KMS-11 (cell line): ENCODE measurements at regions not wholly inside any gene's neighbourhood (a gene's known extent, or its start where the extent isn't known, plus 50 kb on each side); places are given as distances from the start of the nearest gene placed in this dataset.
"Not testable (repeated sequence)": the region's sequence is repeated elsewhere in the genome, so short reads cannot be mapped to it uniquely, and the experiment has no call there.

Experiments used
- H2AFZ ChIP-seq: fragments of 200-600 bp; sonication (generic); 2 replicates; pipeline ENCODE4 v1.6.1; 2016; ENCODE audit warnings: antibody characterized with exemption, mixed run types, low read depth
- H3K27ac ChIP-seq: fragments of 200-600 bp; sonication (generic); 2 replicates; pipeline ENCODE4 v1.6.1; 2016; ENCODE audit warnings: mild to moderate bottlenecking, mixed run types
- H3K27me3 ChIP-seq: fragments of 200-600 bp; sonication (generic); 2 replicates; pipeline ENCODE4 v1.6.1; 2017; ENCODE audit warnings: mild to moderate bottlenecking, low read depth, mixed run types, moderate library complexity; ENCODE audit not compliant: insufficient read depth
- H3K36me3 ChIP-seq: fragments of 200-600 bp; sonication (generic); 2 replicates; pipeline ENCODE4 v1.6.1; 2017; ENCODE audit warnings: mild to moderate bottlenecking, mixed run types; ENCODE audit not compliant: insufficient read depth
- H3K4me1 ChIP-seq: fragments of 200-600 bp; sonication (generic); 2 replicates; pipeline ENCODE4 v1.6.1; 2016; ENCODE audit warnings: mild to moderate bottlenecking, low read depth, mixed run types; ENCODE audit not compliant: poor library complexity, severe bottlenecking
- H3K4me2 ChIP-seq: fragments of 200-600 bp; sonication (generic); 2 replicates; pipeline ENCODE4 v1.7.0; 2016; ENCODE audit warnings: mild to moderate bottlenecking, mixed run types
- H3K4me3 ChIP-seq: fragments of 200-600 bp; sonication (generic); IDR thresholded peaks from 2 replicates; pipeline ENCODE4 v1.6.1; 2017; ENCODE audit warnings: low read depth, low read length, mixed read lengths; ENCODE audit not compliant: insufficient read depth
- H3K79me2 ChIP-seq: fragments of 200-600 bp; sonication (generic); 2 replicates; pipeline ENCODE4 v1.6.1; 2016; ENCODE audit warnings: low read depth, mixed run types; ENCODE audit not compliant: insufficient read depth
- H3K9ac ChIP-seq: fragments of 200-600 bp; sonication (generic); 2 replicates; pipeline ENCODE4 v1.6.1; 2016; ENCODE audit warnings: mild to moderate bottlenecking, mixed run types
- H4K20me1 ChIP-seq: fragments of 200-600 bp; sonication (generic); 2 replicates; pipeline ENCODE4 v1.6.1; 2016; ENCODE audit warnings: mild to moderate bottlenecking, mixed run types; ENCODE audit not compliant: insufficient read depth
- TF ChIP-seq, protein P1 (sequence below): fragments of 200-600 bp; sonication (generic); conservative IDR thresholded peaks from 2 replicates; pipeline ENCODE4 v1.6.1; 2017; ENCODE audit warnings: low read depth, mild to moderate bottlenecking, antibody characterized with exemption, low read length, moderate library complexity, mixed read lengths

DNA sequence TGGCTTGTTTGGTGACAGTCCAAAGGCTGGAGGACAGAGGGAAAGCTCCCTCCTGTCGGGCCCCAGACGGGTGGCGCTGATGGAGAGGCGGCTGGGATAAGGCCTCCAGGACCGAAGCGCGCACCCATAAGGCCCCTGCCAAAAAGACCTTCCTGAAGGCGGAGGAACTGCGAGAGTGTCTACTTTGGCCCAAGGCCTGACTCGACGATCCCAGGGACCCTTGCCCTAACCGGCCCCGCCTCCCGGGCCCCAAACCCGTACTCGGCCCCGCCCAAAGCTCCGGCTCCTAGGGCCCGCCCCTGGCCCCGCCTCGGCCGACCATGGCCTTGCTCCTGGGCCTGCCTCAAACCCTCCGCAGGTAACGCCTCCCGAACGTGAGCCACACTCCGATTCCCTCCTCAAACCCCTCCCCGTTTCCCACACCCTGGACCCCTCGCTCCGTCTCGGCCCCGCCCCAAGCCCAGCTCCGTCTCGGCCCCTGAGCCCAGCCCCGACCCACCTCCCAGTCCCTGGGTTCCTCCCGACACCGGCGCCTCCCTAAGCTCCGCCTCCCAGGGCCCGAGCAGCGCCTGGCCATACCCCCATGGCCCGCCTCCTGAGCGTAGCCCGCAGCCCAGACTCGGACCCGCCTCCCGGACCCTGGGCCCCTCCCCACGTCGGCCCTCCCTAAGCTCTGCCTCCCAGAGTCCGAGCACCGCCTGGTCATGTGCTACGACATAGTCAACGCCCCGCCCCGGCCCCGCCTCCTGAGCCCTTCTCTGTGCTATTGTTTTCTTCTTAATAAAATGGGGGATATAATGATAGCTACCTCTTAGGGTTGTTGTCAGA lies 90.0 kb upstream of the DRD5 start:
- Histone ChIP-seq H3K27ac (no peak overlapping the region; the same call in 1 of the 2 replicates), H3K4me2 (peak overlapping the region; percentile 29; the same call in 1 of the 2 replicates), H3K36me3 (no peaks in the 10 kb centered on the region), H3K27me3 (no peaks in the 10 kb centered on the region), H3K79me2 (no peaks in the 10 kb centered on the region), H4K20me1 (no peaks in the 10 kb centered on the region), H3K4me1 (peaks cover 6% of the 10 kb centered on the region), H3K4me3 (no peak overlapping the region), H2AFZ (peak overlapping the region; percentile 59), H3K9ac (no peak overlapping the region; the same call in 1 of the 2 replicates)
- TF ChIP-seq, protein P1, sequence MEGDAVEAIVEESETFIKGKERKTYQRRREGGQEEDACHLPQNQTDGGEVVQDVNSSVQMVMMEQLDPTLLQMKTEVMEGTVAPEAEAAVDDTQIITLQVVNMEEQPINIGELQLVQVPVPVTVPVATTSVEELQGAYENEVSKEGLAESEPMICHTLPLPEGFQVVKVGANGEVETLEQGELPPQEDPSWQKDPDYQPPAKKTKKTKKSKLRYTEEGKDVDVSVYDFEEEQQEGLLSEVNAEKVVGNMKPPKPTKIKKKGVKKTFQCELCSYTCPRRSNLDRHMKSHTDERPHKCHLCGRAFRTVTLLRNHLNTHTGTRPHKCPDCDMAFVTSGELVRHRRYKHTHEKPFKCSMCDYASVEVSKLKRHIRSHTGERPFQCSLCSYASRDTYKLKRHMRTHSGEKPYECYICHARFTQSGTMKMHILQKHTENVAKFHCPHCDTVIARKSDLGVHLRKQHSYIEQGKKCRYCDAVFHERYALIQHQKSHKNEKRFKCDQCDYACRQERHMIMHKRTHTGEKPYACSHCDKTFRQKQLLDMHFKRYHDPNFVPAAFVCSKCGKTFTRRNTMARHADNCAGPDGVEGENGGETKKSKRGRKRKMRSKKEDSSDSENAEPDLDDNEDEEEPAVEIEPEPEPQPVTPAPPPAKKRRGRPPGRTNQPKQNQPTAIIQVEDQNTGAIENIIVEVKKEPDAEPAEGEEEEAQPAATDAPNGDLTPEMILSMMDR: no peak

DNA sequence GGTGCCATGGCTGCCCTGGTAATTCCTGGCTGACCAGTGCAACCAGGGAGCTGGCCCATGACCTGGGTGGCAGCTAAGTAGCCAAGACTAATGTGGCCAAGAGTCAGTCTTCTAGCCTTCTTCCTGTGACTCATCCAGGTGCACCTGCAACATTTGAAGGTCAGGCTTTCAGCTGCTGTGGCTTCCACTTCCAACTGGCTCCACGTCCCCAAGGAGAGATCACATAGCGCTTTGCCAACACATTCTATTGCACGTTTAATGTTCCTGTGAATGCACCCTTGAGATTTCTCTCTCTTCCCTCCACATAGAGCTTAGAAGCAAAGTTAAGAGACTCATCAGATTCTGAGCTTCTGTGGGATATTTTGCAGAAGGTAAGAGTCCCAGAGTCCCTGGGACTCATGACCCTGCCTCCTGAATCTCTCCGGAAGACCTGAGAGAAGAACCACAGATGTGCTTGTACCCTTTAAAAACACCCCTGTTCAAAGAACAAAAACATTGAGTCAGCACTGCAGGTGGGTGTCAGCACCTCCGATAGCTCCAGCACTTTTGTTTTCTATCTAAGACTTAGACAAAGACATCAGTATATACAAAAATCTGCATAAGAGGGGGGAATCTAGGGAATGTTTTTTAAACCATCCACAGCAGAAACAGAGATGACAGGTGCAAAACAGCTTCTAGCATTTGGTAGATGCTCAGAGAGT lies 88.5 kb upstream of the DRD5 start:
- Histone ChIP-seq H3K27ac (peak overlapping the region; percentile 33; the same call in 1 of the 2 replicates), H3K4me2 (0 out of 2 replicates have a peak overlapping the region, but pooled peaks have one; percentile 17)
- H3K4me1 ChIP-seq, H3K27me3 ChIP-seq, H3K4me3 ChIP-seq, H2AFZ ChIP-seq, H3K9ac ChIP-seq, H4K20me1 ChIP-seq, H3K79me2 ChIP-seq, H3K36me3 ChIP-seq: not testable (repeated sequence)

DNA sequence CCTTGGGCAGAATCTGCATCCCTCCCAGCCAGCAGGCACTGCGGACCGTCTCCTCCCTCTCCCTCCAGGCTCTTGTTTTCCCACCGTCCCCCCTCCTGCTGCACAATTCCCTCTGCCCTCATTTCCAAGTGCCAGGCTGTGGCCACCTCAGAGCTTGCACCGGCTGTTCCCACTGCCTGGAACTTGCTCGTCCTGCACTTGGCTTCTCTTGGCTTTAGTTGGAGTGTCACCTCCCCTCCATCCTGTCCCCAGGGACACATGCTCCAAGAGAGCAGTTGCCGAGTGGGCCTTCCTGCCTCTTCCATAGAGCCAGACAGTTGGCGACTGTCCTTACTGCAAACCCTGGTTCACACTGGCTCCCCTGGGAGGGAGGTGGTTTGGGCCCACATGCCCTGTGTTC lies 87.0 kb upstream of the DRD5 start:
- not testable (repeated sequence) for H3K79me2 ChIP-seq, H2AFZ ChIP-seq, H3K4me2 ChIP-seq, H3K9ac ChIP-seq, H4K20me1 ChIP-seq, H3K27ac ChIP-seq, H3K4me1 ChIP-seq, H3K4me3 ChIP-seq, H3K36me3 ChIP-seq, H3K27me3 ChIP-seq

DNA sequence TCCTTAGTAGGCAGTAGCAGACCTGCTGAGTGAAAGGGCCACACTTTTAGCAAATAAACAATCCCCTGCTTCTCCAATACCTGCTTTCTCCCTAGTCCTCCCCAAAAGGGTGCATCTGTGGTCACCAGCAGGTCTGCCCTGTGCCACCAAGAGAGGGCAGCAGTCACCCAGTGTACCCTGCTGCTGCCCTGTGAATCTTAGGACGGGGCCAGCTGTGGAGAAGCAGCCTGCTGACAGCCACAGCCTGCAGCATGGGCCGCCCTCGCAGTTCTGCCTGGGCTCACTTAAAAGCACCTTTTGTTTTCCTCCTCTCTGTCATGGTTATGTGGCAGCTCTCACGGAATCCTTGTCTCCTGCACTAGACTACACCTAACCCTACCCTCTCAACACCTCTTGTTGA lies 85.4 kb upstream of the DRD5 start:
- H3K27me3 ChIP-seq, H3K79me2 ChIP-seq, H3K4me3 ChIP-seq, H3K36me3 ChIP-seq, H3K4me1 ChIP-seq, H3K9ac ChIP-seq, H4K20me1 ChIP-seq, H3K27ac ChIP-seq, H2AFZ ChIP-seq, H3K4me2 ChIP-seq: not testable (repeated sequence)

DNA sequence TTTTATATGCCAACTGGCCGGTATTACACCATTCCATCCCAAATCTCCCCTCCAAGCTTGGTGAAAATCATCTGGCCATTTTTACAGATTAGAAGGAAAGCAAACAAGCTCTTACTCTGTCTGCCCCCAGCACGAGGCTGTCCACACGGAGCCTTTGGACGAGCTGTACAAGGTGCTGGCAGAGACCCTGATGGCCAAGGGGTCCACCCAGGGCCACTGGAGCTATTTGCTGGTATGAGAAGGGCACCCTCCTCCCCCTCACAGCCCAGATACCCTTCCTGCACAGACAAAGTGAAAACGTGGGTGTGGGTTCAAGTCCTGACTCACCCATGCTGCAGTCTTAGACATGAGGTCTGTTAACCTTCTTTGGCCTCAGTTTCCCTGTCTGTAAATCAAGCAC lies 84.9 kb upstream of the DRD5 start:
- not testable (repeated sequence) for H3K9ac ChIP-seq, H3K4me2 ChIP-seq, H3K36me3 ChIP-seq, H2AFZ ChIP-seq, H4K20me1 ChIP-seq, H3K4me3 ChIP-seq, H3K79me2 ChIP-seq, H3K27me3 ChIP-seq, H3K27ac ChIP-seq, H3K4me1 ChIP-seq

DNA sequence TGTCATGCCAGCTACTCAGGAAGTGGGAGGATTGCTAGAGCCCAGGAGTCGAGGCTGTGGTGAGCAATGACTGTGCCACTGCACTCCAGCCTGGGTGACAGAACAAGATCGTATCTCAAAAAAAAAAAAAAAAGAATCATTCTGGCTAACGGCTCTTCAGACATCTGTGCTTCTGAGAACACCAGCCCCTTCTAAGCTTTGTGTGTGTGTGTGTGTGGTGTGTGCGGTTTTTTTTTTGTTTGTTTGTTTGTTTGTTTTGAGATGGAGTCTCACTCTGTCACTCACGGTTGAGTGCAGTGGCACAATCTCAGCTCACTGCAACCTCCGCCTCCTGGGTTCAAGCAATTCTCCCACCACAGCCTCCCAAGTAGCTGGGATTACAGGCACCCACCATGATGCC lies 79.4 kb upstream of the DRD5 start:
- not testable (repeated sequence) for H3K36me3 ChIP-seq, H3K4me2 ChIP-seq, H4K20me1 ChIP-seq, H2AFZ ChIP-seq, H3K79me2 ChIP-seq, H3K4me3 ChIP-seq, H3K9ac ChIP-seq, H3K27ac ChIP-seq, H3K27me3 ChIP-seq, H3K4me1 ChIP-seq

DNA sequence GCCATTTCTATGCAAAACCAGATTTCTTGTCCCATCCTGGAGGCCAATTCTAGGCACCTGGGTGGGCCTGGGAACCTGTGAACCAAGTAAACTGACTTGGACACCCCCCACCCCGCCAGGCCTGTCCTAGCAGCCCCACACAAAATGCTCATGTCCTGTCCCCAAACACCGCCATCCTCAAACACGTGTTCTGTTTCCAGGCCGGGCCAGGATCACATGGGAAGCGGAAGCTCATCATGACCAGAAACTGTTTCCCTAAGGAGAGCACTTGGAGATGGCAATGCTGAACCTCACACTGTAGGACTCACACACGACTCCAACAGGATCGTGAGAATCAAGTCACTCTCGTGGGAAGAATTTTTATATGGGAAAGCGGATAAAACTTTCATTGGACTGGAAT lies 78.7 kb upstream of the DRD5 start:
- H3K79me2 ChIP-seq, H4K20me1 ChIP-seq, H3K9ac ChIP-seq, H3K36me3 ChIP-seq, H3K4me3 ChIP-seq, H3K4me1 ChIP-seq, H2AFZ ChIP-seq, H3K27me3 ChIP-seq, H3K4me2 ChIP-seq, H3K27ac ChIP-seq: not testable (repeated sequence)
